AG10803 (cell line): ENCODE measurements at regions not wholly inside any gene's neighbourhood (a gene's known extent, or its start where the extent isn't known, plus 50 kb on each side); places are given as distances from the start of the nearest gene placed in this dataset.
A peak's percentile ranks its signal among the peaks of the same experiment; 100 is the strongest.
"Not testable (repeated sequence)": the region's sequence is repeated elsewhere in the genome, so short reads cannot be mapped to it uniquely, and the experiment has no call there.

Experiments used
- DNase-seq: peaks from one replicate; pipeline ENCODE4 v3.0.0; 2010; ENCODE audit warnings: low read depth
- H3K4me3 ChIP-seq: 2 replicates; pipeline ENCODE4 v1.5.1; 2011; ENCODE audit warnings: mild to moderate bottlenecking, low read length, control low read depth
- CTCF ChIP-seq: conservative IDR thresholded peaks from 2 replicates; pipeline ENCODE4 v1.5.1; 2011; ENCODE audit warnings: mild to moderate bottlenecking, low read length, control low read depth, inconsistent platforms

GRCh38 chr5:57650360-57651069 is 167.9 kb upstream of the ACTBL2 start:
- DNase-seq = peak; percentile 70
- TF ChIP-seq CTCF = peak; percentile 88
- H3K4me3 ChIP-seq = no peak overlapping the region

GRCh38 chr5:57642698-57643097 is 160.1 kb upstream of the ACTBL2 start:
- H3K4me3 ChIP-seq = no peak overlapping the region
- DNase-seq = no peak
- TF ChIP-seq CTCF = no peak

- no peak overlapping the region for H3K4me3 ChIP-seq
- DNase-seq = no peak
- no peak for TF ChIP-seq CTCF
These were observed 159.5 kb upstream of the ACTBL2 start for GRCh38 chr5:57642066-57642465.

GRCh38 chr5:57635146-57635777 is 152.7 kb upstream of the ACTBL2 start:
- no peak overlapping the region for H3K4me3 ChIP-seq
- no peak for TF ChIP-seq CTCF
- DNase-seq = no peak

GRCh38 chr5:57632937-57633336 is 150.3 kb upstream of the ACTBL2 start:
- TF ChIP-seq CTCF = no peak
- no peak for DNase-seq

GRCh38 chr5:57631139-57631538 is 148.5 kb upstream of the ACTBL2 start:
- not testable (repeated sequence) for DNase-seq, H3K4me3 ChIP-seq

More at GRCh38 chr5:57632937-57633336, 150.3 kb upstream of the ACTBL2 start:
- no peak overlapping the region for H3K4me3 ChIP-seq

- DNase-seq = no peak
- H3K4me3 ChIP-seq = no peak overlapping the region
- TF ChIP-seq CTCF = no peak
These were observed 145.1 kb upstream of the ACTBL2 start for GRCh38 chr5:57627661-57628060.
